GM19452 (cell line): ENCODE measurements at regions not wholly inside any gene's neighbourhood (a gene's known extent, or its start where the extent isn't known, plus 50 kb on each side); places are given as distances from the start of the nearest gene placed in this dataset.

Experiments used
- ATAC-seq: cut with Tn5 transposase; IDR thresholded peaks from one replicate; pipeline ENCODE4 v1.9.1; 2021; ENCODE audit not compliant: unreplicated experiment

DNA sequence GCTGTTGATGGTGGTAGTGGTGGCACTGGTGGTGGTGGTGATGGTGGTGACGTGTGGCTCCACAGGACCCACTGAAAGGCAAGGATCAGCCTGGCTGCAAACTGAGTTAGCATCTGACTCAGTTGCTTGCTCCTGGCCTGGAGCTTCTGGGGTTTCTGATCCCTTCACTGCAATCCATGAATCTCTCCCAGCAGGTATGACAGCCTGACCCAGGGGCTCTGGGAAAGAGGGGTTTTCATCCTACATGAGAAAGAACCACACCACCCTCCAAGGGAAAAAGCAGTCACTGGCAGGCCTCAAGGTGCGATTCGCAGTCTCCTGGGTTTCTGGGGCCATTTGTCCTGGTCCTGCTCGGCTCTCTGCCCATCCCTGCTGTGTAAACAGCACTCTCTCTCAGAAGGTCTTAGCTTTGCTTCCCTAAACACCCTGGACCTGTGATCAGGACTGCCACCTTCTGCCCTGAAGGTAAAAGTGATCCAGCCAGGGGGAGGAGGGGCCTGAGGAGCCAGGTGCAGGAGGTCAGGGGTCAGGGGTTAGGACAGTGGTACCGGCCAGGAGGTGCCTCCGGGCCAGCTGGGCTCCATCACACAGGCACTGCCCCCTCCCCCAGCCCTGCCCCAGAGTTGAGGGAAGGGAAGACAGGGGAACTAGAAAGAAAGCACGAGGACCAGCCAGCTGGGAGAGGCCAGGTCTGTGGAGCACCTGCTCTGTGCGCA is 152.0 kb downstream of the BMP7 start:
- ATAC-seq: no peak

DNA sequence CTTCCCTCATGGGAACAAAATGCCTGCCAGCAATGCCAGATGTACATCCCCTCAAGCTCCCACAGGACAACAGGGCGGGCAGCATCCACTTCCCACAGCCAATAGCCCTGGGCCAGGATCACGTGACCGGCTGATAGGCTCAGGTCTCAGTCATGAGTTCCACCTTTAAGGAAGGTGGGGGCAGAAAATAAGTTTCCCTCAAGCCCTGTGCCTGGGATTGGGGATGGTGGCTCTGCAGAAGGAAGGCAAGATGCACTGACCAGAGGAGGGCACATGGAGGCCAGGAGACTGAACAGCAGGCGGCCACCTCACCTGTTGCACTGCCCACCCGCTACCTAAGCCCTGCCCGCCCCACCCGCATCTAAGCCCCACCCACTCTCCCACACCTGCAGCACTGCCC is 149.1 kb downstream of the BMP7 start:
- no peak for ATAC-seq

DNA sequence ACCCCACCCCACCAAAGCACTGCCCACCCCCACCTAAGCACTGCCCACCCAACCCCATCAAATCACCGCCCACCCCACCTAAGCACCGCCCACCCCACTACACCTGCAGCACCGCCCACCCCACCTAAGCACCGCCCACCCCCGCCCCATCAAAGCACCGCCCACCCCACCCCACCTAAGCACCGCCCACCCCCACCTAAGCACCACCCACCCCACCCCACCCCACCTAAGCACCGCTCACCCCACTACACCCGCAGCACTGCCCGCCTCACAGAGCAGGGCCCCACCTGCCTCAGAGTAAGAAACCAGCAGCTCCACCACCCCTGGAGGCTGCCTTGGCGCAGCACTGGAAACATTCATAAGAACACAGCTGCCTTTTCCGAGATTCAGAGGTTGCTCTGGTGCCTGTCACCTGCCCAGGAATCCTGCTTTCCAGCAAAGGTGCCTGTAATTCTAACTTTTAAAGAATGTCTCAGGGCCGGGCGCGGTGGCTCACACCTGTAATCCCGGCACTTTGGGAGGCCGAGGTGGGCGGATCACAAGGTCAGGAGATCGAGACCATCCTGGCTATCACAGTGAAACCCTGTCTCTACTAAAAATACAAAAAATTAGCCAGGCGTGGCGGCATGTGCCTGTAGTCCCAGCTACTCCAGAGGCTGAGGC is 148.2 kb downstream of the BMP7 start:
- no peak for ATAC-seq
